HG03469 (cell line): ENCODE measurements at regions not wholly inside any gene's neighbourhood (a gene's known extent, or its start where the extent isn't known, plus 50 kb on each side); places are given as distances from the start of the nearest gene placed in this dataset.
"Not testable (repeated sequence)": the region's sequence is repeated elsewhere in the genome, so short reads cannot be mapped to it uniquely, and the experiment has no call there.

Experiments used
- ATAC-seq: cut with Tn5 transposase; IDR thresholded peaks from one replicate; pipeline ENCODE4 v1.9.1; 2021; ENCODE audit warnings: mild to moderate bottlenecking, moderate library complexity, moderate number of reproducible peaks; ENCODE audit not compliant: unreplicated experiment

- not testable (repeated sequence) for ATAC-seq
These were observed 280.6 kb upstream of the MAF start for GRCh38 chr16:79881107-79881506.

GRCh38 chr16:79876332-79876730 lies 275.8 kb upstream of the MAF start:
- no peak for ATAC-seq

DNA sequence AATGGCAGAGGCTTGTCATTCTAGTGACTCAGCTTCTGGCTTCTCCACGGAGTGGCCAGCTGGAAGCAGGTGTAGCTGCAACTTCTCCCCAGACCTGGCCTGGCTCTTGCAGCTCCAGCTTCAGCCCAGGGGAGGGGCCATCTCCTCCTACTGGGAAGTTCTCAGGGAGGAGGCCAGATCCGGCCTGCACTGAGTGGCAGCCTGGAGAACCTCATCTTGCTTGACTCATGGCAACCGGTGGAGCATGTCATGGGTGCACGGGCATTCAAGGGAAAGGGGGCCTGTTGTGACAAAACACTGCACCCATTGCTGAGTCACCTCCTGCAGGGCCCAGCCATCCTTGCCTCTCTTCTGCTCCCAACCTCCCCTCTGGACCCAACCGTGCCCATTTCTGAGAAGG lies 273.9 kb upstream of the MAF start:
- no peak for ATAC-seq

- no peak for ATAC-seq
These were observed 273.3 kb upstream of the MAF start for GRCh38 chr16:79873825-79874224.

DNA sequence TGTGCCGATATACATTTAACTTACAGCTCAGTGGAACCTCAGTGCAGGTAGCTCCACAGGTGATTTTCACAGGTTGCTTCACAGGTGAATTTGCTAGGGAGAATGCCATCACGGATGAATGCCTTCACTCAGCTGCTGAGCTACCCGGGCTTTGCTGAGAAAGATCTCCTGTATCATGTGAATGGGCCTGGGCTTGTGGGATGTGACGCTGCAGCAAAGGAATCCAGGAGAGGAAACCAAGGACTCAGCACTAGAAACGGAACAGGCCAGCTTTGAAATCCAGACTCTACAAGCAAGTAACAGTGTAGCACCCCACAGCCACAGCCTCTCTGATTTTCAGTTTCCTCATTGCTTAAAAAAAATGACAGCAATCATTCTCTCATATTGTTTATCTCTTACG lies 271.4 kb upstream of the MAF start:
- ATAC-seq = no peak

- no peak for ATAC-seq
These were observed 269.7 kb upstream of the MAF start for GRCh38 chr16:79870016-79870886.

DNA sequence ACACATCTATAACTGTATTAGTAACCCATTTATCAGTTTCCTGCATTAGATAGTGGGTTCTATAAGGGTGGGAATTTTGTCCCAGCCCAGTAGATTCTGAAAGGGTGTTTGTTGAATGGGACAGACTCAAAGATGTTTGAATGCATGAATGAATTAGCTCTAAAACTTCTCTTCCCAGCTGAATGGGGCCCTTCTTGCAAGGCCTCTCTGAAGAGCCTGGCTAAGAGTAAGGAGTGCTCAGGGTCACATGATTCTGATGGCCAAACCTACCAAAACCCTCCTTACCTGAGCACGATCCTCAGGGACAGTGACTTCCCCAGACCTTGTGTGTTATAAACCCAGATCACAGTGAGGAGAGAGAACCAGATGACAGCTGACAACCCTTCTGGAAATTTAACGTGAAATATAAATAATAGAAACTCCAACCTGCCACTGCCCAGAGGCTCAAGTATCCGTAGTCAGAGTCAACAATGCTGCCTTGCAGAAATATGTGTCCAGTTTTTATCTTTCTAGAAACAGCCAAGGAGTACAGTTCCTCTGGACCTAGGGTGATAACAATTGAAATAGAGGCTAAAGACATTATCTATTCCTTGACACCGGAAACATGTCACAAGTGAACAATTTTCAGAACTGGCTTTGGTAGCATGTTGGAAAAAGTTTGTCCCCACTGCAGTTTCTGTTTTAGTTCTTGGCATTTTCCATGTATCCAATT lies 268.9 kb upstream of the MAF start:
- no peak for ATAC-seq

GRCh38 chr16:79868841-79869240 lies 268.3 kb upstream of the MAF start:
- ATAC-seq = no peak

DNA sequence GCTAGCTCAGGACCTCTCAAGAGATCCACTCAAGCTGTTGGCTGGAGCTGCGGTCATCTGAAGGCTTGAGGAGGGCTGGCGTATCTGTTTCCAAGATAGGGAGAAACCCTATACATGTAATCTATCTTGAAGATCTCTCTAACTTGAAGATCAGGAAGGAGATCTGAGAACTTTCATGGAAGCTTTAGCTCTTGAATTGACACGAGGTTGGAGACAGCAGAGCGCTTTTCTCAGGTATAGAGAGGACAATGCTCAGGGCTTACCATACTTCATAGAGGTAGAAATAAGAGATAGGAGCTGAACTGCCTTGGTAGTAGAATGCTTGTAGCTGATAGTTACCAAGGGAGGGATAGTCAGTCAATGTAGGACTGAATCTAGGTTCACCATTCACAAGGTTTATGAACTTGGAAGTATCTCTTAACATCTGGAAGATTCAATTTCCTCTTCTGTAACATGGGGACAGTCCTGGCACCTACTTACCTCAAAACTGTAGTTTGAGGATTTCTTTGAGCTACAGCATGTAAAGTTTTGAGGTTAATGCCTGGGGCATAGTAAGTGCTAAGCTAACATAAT lies 267.0 kb upstream of the MAF start:
- ATAC-seq = no peak

DNA sequence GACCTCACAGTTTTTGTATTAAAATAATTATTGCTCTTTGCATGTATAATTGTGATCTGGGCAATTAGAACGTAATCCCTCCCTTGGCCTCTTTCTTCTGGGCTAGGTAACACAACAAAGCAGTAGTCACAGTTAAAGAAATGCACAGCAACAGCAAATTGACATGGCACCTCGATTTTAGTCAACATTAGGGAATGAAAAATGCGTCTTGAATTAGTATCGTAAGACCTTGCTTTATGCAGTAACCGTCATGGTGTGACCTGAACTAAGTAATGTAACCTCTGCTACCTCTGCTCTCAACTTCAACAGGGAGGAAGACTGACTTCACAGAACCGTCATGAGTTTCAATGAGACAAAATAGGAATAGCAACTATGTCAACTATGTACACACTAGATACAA lies 265.4 kb upstream of the MAF start:
- ATAC-seq = no peak

DNA sequence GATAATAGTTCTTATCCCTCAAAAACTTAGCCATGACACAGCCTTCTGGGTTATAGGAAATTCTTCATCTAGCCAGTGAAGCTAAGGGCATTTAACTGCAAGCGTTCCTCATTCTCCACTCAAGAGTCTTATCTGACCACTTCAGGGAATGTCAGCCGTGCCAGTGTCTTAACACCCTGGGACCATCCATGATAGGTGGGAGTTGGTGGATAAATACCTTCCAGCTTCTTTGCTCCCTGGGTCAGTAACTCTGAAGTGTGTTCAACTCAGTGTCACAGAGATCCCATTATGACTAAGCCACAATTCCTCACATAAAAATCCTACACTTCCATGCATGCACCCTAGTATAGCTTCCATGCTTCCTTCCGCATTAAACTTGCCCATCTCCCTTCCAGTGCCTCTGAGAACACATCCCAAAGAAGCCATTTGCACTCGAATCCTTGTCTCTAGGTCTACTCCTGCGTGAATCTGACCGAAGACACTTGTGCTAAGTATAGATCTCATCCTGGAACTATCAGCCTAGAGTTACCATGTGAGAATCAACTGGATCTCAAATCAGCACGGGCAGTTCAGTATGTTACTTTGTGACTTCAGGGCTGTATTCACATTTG lies 264.3 kb upstream of the MAF start:
- no peak for ATAC-seq

DNA sequence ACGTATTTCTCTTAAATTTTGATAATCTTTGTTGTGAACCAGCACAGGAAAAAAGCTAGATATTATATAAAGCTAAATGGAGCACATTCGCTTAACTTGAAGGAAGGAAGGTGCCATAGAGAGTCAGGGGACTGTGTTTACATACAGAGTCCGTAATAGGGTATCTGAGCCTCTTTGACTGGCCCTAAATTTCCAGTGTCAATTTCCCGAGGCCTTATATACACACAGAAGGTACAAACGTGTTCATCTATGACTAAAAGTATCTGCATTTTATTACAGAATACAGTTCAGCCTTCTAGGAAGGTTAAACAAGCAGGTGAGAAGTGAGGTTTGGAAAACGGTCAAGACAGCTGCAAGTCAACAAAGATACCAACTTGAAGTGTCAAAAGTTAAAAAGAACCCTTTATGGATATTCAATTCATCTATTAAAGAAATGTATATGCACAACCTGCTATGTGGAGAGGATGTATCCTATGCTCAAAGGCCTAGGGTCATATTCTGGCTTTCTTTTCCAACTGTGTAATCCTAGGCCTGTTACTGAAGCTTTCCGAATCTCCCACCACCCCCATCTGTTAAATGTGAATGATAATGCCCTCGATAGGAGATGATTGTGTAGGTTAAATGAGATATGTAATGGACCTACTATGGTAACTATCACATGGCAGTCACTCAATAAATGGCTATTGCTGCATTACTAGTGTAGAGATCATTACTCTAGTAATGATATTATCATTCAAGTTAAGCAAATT lies 263.7 kb upstream of the MAF start:
- ATAC-seq = no peak

GRCh38 chr16:79863128-79864031 lies 262.8 kb upstream of the MAF start:
- ATAC-seq = no peak

DNA sequence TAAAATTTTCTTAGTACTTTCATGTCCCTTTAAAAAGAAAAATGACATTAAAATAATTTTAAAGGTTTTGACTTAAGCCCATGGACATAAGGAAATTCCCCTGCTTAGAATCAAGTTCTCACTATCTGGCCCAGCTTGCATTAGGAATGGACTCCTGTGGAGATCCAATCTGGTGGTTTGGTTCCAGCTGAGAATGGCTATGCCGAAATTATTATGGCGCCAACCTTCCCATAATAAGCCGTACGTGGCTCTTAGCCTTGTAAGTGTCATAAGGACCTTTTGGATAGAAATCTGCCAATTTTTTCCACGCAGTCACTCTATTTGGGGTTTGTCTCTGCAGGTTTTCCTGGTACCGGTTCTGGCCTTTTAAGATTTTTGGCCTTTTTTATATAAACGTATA lies 262.1 kb upstream of the MAF start:
- ATAC-seq = no peak

- no peak for ATAC-seq
These were observed 256.0 kb upstream of the MAF start for GRCh38 chr16:79856581-79856980.

DNA sequence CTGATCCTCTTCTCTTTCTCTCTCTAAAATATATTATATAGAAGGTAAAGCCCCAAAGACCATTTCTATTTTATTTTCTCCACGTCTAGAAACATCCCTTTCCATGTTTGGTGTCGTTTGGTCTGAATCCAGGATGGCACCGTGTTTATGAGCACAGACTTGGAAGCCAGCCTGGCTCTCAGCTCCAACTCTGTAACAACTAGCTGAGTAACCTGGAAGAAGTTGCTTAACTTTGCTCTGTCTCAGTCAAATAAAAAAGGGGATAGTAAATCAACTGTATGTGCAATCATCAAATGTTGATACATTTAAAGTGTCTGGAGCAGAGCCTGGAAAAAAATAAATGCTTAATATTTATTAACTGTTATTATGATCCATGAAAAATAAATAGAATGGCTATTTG lies 249.8 kb upstream of the MAF start:
- ATAC-seq = no peak

- ATAC-seq = no peak
These were observed 248.6 kb upstream of the MAF start for GRCh38 chr16:79849119-79849518.

DNA sequence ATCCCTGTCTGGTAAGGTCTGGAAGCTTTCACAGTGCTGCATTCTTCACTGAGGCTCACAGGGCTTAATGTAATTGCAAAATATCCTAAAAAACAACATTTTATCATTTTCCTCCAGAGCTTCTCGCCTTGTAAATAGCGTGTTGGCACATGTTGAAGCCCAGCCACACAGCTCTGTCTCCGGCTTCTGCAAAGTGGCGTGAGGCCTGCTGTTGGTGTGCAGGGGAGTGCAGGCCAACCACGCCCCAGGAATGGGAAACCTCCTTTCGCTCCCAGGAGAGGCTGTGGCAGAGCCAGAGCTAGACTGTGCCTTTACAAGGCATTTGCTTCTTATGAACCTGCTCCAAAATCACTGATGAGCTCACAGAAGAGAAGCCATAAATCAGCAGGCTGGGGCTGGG lies 248.2 kb upstream of the MAF start:
- ATAC-seq = no peak

- ATAC-seq = no peak
These were observed 247.0 kb upstream of the MAF start for GRCh38 chr16:79847569-79847968.

- no peak for ATAC-seq
These were observed 246.6 kb upstream of the MAF start for GRCh38 chr16:79847101-79847500.
